ENCODE measurements at regions not wholly inside any gene's neighbourhood (a gene's known extent, or its start where the extent isn't known, plus 50 kb on each side); places are given as distances from the start of the nearest gene placed in this dataset.

DNA sequence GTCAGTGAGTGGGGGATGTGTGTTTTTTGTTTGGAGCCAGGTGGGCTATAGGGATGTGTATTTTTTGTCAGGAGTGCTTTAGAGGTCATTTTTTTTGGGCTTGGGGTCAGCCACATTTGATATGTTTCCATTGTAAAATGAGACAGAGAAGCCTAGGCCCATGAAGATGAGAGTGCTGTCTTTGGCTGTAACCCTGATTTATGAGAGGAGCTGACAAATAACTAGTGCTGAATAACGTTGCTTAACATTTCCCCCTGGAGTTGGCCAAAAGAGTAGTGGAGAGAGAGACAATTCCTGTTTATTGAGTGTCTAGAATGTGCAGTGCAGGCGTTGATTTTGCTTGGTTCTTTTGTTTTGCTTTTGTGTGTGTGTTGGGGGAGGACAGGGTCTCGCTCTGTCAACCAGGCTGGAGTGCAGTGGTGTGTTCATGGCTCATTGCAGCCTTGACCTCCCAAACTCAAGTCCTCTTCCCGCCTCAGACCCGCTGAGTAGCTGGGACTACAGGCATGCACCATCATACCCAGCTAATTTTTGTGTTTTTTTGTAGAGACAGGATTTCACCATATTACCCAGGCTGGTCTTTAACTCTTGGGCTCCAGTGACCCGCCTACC lies 64.7 kb downstream of the S1PR1 start:
- no peak for TF ChIP-seq POLR2A (IDR thresholded peaks at IDR 0.05)
- TF ChIP-seq, protein P1, sequence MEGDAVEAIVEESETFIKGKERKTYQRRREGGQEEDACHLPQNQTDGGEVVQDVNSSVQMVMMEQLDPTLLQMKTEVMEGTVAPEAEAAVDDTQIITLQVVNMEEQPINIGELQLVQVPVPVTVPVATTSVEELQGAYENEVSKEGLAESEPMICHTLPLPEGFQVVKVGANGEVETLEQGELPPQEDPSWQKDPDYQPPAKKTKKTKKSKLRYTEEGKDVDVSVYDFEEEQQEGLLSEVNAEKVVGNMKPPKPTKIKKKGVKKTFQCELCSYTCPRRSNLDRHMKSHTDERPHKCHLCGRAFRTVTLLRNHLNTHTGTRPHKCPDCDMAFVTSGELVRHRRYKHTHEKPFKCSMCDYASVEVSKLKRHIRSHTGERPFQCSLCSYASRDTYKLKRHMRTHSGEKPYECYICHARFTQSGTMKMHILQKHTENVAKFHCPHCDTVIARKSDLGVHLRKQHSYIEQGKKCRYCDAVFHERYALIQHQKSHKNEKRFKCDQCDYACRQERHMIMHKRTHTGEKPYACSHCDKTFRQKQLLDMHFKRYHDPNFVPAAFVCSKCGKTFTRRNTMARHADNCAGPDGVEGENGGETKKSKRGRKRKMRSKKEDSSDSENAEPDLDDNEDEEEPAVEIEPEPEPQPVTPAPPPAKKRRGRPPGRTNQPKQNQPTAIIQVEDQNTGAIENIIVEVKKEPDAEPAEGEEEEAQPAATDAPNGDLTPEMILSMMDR (IDR thresholded peaks at IDR 0.05) = no peak
